K562 (cell line): ENCODE measurements at regions not wholly inside any gene's neighbourhood (a gene's known extent, or its start where the extent isn't known, plus 50 kb on each side); places are given as distances from the start of the nearest gene placed in this dataset.

Experiments used
- ATAC-seq: fragments of 200-7000 bp; cut with Tn5 transposase; 3 replicates; pipeline ENCODE4 v1.9.1; 2020; ENCODE audit warnings: moderate library complexity
- BruUV-seq: library from RNA; stranded (reverse); fragments of 400-500 nt; replicated peaks from 2 replicates; lab custom pipeline; 2021; lab: Mats Ljungman, UMichigan
- CTCF ChIA-PET: fragments of 300-600 bp; formaldehyde crosslinking; extraction: SDS; loops from one replicate; lab custom pipeline; 2021; ENCODE audit warnings: low intra/inter-chr PET ratio; lab: Yijun Ruan, JAX
- POLR2A ChIA-PET: fragments of 300-600, 350-650 bp; sonication (Branson Sonifier 250); formaldehyde crosslinking; extraction: SDS; loops from one replicate; lab custom pipeline; 2021; ENCODE audit warnings: antibody characterized with exemption, inconsistent platforms; lab: Yijun Ruan, JAX
- DNase-seq, 4 experiments: peaks; one replicate each; pipeline versions ENCODE4 v3.0.0 to v3.0.0-alpha.2; 2011 to 2018; ENCODE audit warnings: low spot score in 3 of 4, mixed read lengths in 3 of 4; ENCODE audit errors: extremely low read depth in 1 of 4
- FAIRE-seq: peaks from 2 replicates; lab custom pipeline; 2011; peaks lifted over from hg19 to GRCh38; lab: Jason Lieb, UNC
- H2AFZ ChIP-seq: 2 replicates; pipeline ENCODE4 v1.6.0; 2011; ENCODE audit warnings: low read depth, low read length, control low read depth, inconsistent platforms
- H3K27ac ChIP-seq: fragments of 200-600 bp; 3 replicates; pipeline ENCODE4 v1.8.0; 2011; ENCODE audit warnings: low read depth, mild to moderate bottlenecking, control low read depth, inconsistent platforms, low read length, moderate library complexity, mixed read lengths; ENCODE audit errors: extremely low read depth
- H3K27me3 ChIP-seq, 2 experiments: fragments of 300-600 bp in 1 of 2; 2 replicates in 1 of 2; 3 replicates in 1 of 2; pipeline versions ENCODE4 v1.6.0 to v1.8.0; 2011; ENCODE audit warnings: inconsistent platforms in 2 of 2, low read length in 2 of 2, mild to moderate bottlenecking in 1 of 2, mixed read lengths in 1 of 2, moderate library complexity in 1 of 2; ENCODE audit not compliant: control insufficient read depth in 2 of 2, insufficient read depth in 2 of 2
- H3K36me3 ChIP-seq: fragments of 300-600 bp; 3 replicates; pipeline ENCODE4 v1.8.0; 2011; ENCODE audit warnings: mild to moderate bottlenecking, low read length, inconsistent platforms; ENCODE audit not compliant: control insufficient read depth, insufficient read depth
- H3K4me1 ChIP-seq, 2 experiments: fragments of 200-600 bp in 1 of 2; replicated peaks in 1 of 2; 2 replicates in 1 of 2; 3 replicates in 1 of 2; pipeline versions ENCODE4 v1.5.1 to v1.8.0; 2011; ENCODE audit warnings: inconsistent platforms in 2 of 2, low read length in 2 of 2, mild to moderate bottlenecking in 1 of 2, mixed read lengths in 1 of 2, moderate library complexity in 1 of 2; ENCODE audit not compliant: control insufficient read depth in 2 of 2, insufficient read depth in 2 of 2
- H3K4me2 ChIP-seq: 2 replicates; pipeline ENCODE4 v1.6.1; 2011; ENCODE audit warnings: low read length, control low read depth, inconsistent platforms, mixed read lengths; ENCODE audit not compliant: insufficient read depth
- H3K4me3 ChIP-seq: fragments of 200-600 bp; sonication (generic), shearing (Covaris generic); 2 replicates; pipeline ENCODE4 v1.5.1; 2016; ENCODE audit warnings: control low read depth, inconsistent platforms
- H3K79me2 ChIP-seq: fragments of 200-600 bp; 3 replicates; pipeline ENCODE4 v1.8.0; 2011; ENCODE audit warnings: low read length, inconsistent platforms; ENCODE audit not compliant: control insufficient read depth, insufficient read depth
- H3K9ac ChIP-seq, 2 experiments: 2 replicates each; pipeline versions ENCODE4 v1.6.0 to v1.6.1; 2011; ENCODE audit warnings: low read depth in 2 of 2, low read length in 2 of 2, control low read depth in 1 of 2, inconsistent platforms in 1 of 2, mild to moderate bottlenecking in 1 of 2, mixed read lengths in 1 of 2; ENCODE audit not compliant: insufficient read depth in 1 of 2
- H3K9me1 ChIP-seq: one replicate; pipeline ENCODE4 v1.6.0; 2011; ENCODE audit warnings: inconsistent platforms, mild to moderate bottlenecking, low read length, moderate library complexity; ENCODE audit not compliant: control insufficient read depth, insufficient read depth
- H3K9me3 ChIP-seq: replicated peaks from 2 replicates; pipeline ENCODE4 v1.5.1; 2011; ENCODE audit warnings: low read depth, low read length, inconsistent platforms; ENCODE audit not compliant: control insufficient read depth, insufficient read depth
- H4K20me1 ChIP-seq: replicated peaks from 2 replicates; pipeline ENCODE4 v1.6.1; 2011; ENCODE audit warnings: low read length, inconsistent platforms, mixed read lengths; ENCODE audit not compliant: control insufficient read depth, insufficient read depth
- CBFA2T3 ChIP-seq: fragments of 450-650 bp; IDR thresholded peaks from 2 replicates; pipeline ENCODE4 v1.6.1; 2017
- COPS2 ChIP-seq: fragments of 450-650 bp; conservative IDR thresholded peaks from 2 replicates; pipeline ENCODE4 v1.6.1; 2016; ENCODE audit warnings: mild to moderate bottlenecking, moderate library complexity
- EZH2 ChIP-seq: IDR thresholded peaks from 2 replicates; pipeline ENCODE4 v1.6.1; 2012; ENCODE audit warnings: low read depth, mild to moderate bottlenecking, inconsistent platforms, low read length, borderline replicate concordance
- POLR2B ChIP-seq: fragments of 450-650 bp; IDR thresholded peaks from 2 replicates; pipeline ENCODE4 v1.6.1; 2018; ENCODE audit warnings: low read depth; ENCODE audit not compliant: partially characterized antibody
- SP1 ChIP-seq: sonication (generic); formaldehyde crosslinking; IDR thresholded peaks from 2 replicates; pipeline ENCODE4 v1.8.1; 2022; ENCODE audit warnings: mild to moderate bottlenecking, missing genetic modification reagents
- ZNF253 ChIP-seq: fragments of 250-450 bp; sonication (Bioruptor Pico); conservative IDR thresholded peaks from 2 replicates; pipeline ENCODE4 v1.6.1; 2021; ENCODE audit warnings: mild to moderate bottlenecking
- ZNF316 ChIP-seq: fragments of 450-650 bp; IDR thresholded peaks from 2 replicates; pipeline ENCODE4 v1.6.1; 2016
- ZNF436 ChIP-seq: fragments of 250-450, 450-650 bp; sonication (Bioruptor Pico); formaldehyde crosslinking; IDR thresholded peaks from 2 replicates; pipeline ENCODE4 v1.7.0; 2020; ENCODE audit warnings: mild to moderate bottlenecking
- ZNF696 ChIP-seq: fragments of 250-450 bp; sonication (Bioruptor Pico); conservative IDR thresholded peaks from 2 replicates; pipeline ENCODE4 v1.4.0; 2020; ENCODE audit warnings: mild to moderate bottlenecking, moderate library complexity
- ZNF766 ChIP-seq: fragments of 200-800 bp; sonication (Bioruptor generic); conservative IDR thresholded peaks from 2 replicates; pipeline ENCODE4 v1.6.1; 2016; ENCODE audit warnings: missing genetic modification characterization, missing compliant biosample characterization
- WGBS: fragments of 100-300 bp; shearing (Covaris generic); methylation state at CpG from one replicate; pipeline ENCODE4 v1.1.6; 2016; ENCODE audit warnings: low coverage, mixed read lengths; ENCODE audit not compliant: insufficient coverage; ENCODE audit errors: missing lambda C conversion rate; 5-methylcytosine and 5-hydroxymethylcytosine counted together
- in situ Hi-C: fragments of 300-500 bp; cut with MboI; formaldehyde crosslinking; loops from 4 replicates; pipeline ENCODE4 v1.15.0; 2018; ENCODE audit warnings: inconsistent platforms, mixed read lengths
- intact Hi-C: fragments of 100-400 bp; cut with micrococcal nuclease; formaldehyde crosslinking; loops from 2 replicates; pipeline ENCODE4 v1.14.2; 2022
- TF ChIP-seq, protein P1 (sequence below): fragments of 450-650 bp; IDR thresholded peaks from 2 replicates; pipeline ENCODE4 v1.7.0; 2016; ENCODE audit warnings: borderline replicate concordance

DNA sequence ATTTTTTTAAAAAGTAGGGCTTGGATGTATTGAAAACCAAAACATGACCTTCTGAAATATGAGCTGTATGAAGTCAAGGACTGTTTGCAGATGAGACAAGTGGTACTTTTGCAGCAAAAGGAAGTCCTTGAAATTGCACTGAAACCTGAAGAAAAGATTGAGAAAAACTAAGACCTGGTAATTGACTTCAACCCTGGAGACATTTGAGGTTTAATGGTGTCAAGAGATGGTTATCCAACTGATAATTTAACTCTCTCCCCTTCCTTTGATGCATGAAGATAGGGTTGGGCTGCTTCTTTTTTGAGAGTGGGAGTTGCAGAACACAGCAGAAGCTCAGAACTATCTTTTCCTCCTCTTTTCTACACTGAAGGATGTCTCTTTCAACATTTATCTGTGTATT lies 180.9 kb upstream of the DTNBP1 start:
- FAIRE-seq (no peak), ATAC-seq (no peak), DNase-seq (no peak)
- peaks cover 0 to 7% of the 10 kb centered on the region in 2 experiments; a peak in 2 of 5 replicates for H3K4me1 ChIP-seq
- H3K9me3 ChIP-seq = no peaks in the 10 kb centered on the region
- CTCF ChIA-PET = no interaction called here
- intact Hi-C loops = no loop called here
- no peaks in the 10 kb centered on the region for H3K36me3 ChIP-seq
- TF ChIP-seq ZNF766 = peak; percentile 60; the same call in 1 of the 2 replicates
- TF ChIP-seq, protein P1, sequence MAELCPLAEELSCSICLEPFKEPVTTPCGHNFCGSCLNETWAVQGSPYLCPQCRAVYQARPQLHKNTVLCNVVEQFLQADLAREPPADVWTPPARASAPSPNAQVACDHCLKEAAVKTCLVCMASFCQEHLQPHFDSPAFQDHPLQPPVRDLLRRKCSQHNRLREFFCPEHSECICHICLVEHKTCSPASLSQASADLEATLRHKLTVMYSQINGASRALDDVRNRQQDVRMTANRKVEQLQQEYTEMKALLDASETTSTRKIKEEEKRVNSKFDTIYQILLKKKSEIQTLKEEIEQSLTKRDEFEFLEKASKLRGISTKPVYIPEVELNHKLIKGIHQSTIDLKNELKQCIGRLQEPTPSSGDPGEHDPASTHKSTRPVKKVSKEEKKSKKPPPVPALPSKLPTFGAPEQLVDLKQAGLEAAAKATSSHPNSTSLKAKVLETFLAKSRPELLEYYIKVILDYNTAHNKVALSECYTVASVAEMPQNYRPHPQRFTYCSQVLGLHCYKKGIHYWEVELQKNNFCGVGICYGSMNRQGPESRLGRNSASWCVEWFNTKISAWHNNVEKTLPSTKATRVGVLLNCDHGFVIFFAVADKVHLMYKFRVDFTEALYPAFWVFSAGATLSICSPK = no peak
- H3K4me3 ChIP-seq = no peak overlapping the region
- H4K20me1 ChIP-seq = no peaks in the 10 kb centered on the region
- POLR2A ChIA-PET = interaction anchor here (1.0 to 2.0 kb wide), 3 partner anchors 10 to 13 kb away, joined by 3 to 7 read pairs (median 5); no protein-coding TSS in a partner anchor
- no TSS peak for BruUV-seq
- in situ Hi-C loops = no loop called here
- H3K27me3 ChIP-seq = no peaks in the 10 kb centered on the region
- H3K79me2 ChIP-seq = no peaks in the 10 kb centered on the region
- no peak overlapping the region for H3K4me2 ChIP-seq
- H3K27ac ChIP-seq = no peak overlapping the region
- no peaks in the 10 kb centered on the region for H3K9me1 ChIP-seq
- H3K9ac ChIP-seq = no peak overlapping the region
- 0 out of 2 replicates have a peak overlapping the region, but pooled peaks have one; percentile 5 for H2AFZ ChIP-seq

DNA sequence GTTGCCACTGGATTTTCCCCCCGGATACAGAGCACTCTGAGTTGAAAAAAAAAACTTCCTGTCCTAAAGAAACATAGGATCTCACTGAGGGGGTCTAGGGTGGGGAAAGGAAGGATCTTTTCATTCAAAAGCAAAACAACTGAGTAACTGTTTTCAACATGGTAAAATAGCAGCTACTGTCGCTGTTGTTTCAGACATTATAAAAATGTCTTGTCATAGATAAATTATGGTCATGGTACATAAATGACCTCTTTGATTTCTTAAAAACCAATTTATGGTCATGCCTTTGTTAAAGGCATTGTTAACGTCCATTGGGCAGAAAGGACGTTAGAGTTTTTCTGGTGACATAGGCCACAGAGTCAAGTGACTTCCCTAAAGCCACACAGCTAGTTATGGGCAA lies 180.4 kb upstream of the DTNBP1 start:
- Histone ChIP-seq H3K9me3 (no peaks in the 10 kb centered on the region), H3K27ac (no peak overlapping the region), H3K9me1 (no peaks in the 10 kb centered on the region), H3K36me3 (no peaks in the 10 kb centered on the region), H4K20me1 (no peaks in the 10 kb centered on the region), H2AFZ (0 out of 2 replicates have a peak overlapping the region, but pooled peaks have one; percentile 5), H3K27me3 (no peaks in the 10 kb centered on the region), H3K4me3 (no peak overlapping the region), H3K4me2 (no peak overlapping the region), H3K9ac (no peak overlapping the region), H3K79me2 (no peaks in the 10 kb centered on the region), H3K4me1 (peaks cover 0 to 7% of the 10 kb centered on the region in 2 experiments; a peak in 2 of 5 replicates)
- DNase-seq (no peak), ATAC-seq (no peak), FAIRE-seq (no peak)
- intact Hi-C loops = no loop called here
- no peak for TF ChIP-seq ZNF436 (CRISPR knock-in tag)
- TF ChIP-seq EZH2 = no peak
- TF ChIP-seq ZNF696 (CRISPR knock-in tag) = no peak
- TF ChIP-seq SP1 = no peak
- TF ChIP-seq ZNF253 (CRISPR knock-in tag) = no peak
- TF ChIP-seq POLR2B = no peak
- no peak for TF ChIP-seq COPS2
- no peak for TF ChIP-seq CBFA2T3
- no peak for TF ChIP-seq ZNF316
- ChIA-PET POLR2A (interaction anchor here (0.6 to 2.0 kb wide), 4 partner anchors 11 to 145 kb away, joined by 3 to 7 read pairs (median 4); no protein-coding TSS in a partner anchor), CTCF (no interaction called here)
- in situ Hi-C loops = no loop called here
- 27% methylated on average over 4 of the region's 4 CpGs for WGBS
- BruUV-seq = no TSS peak
